ENCODE measurements at regions not wholly inside any gene's neighbourhood (a gene's known extent, or its start where the extent isn't known, plus 50 kb on each side); places are given as distances from the start of the nearest gene placed in this dataset.
A peak's percentile ranks its signal among the peaks of the same experiment; 100 is the strongest.

DNA sequence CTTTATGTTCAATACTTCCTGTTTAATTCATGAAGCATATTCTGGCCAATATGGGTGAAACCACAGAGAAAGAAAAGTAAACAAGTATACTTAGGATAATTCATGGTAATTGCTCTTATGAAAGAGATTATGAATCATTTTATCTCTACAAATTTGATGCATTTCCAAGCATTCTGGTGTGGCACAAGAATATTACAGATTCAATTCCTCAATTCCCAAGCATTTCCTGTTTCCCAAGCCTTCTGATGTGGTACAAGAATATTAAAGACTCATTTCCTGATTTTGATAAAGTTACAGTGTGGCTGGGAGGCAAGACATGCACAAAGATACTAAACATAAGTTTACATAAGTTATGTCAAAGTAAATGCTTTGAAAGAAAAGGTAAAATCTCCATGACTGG, 126.1 kb upstream of the NUDT7 start:
- no peak for TF ChIP-seq POLR2A (IDR thresholded peaks at IDR 0.05)
- TF ChIP-seq, protein P1, sequence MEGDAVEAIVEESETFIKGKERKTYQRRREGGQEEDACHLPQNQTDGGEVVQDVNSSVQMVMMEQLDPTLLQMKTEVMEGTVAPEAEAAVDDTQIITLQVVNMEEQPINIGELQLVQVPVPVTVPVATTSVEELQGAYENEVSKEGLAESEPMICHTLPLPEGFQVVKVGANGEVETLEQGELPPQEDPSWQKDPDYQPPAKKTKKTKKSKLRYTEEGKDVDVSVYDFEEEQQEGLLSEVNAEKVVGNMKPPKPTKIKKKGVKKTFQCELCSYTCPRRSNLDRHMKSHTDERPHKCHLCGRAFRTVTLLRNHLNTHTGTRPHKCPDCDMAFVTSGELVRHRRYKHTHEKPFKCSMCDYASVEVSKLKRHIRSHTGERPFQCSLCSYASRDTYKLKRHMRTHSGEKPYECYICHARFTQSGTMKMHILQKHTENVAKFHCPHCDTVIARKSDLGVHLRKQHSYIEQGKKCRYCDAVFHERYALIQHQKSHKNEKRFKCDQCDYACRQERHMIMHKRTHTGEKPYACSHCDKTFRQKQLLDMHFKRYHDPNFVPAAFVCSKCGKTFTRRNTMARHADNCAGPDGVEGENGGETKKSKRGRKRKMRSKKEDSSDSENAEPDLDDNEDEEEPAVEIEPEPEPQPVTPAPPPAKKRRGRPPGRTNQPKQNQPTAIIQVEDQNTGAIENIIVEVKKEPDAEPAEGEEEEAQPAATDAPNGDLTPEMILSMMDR (IDR thresholded peaks at IDR 0.05) = no peak
- no peak for TF ChIP-seq POLR2AphosphoS5 (IDR thresholded peaks at IDR 0.05)
- intact Hi-C loops (cut with DNase I; ENCODE audit: low total_unique reads) = no loop called here
- DNase-seq (ENCODE audit: low spot score in 2 of 2) = no peak
- Histone ChIP-seq H3K36me3 (no peaks in the 10 kb centered on the region), H3K27me3 (no peaks in the 10 kb centered on the region), H3K9me3 (peaks cover 0 to 8% of the 10 kb centered on the region in 2 donors), H3K27ac (no peak overlapping the region), H3K4me3 (no peak overlapping the region), H3K4me1 (no peaks in the 10 kb centered on the region)

GRCh38 chr16:77599793-77600415, 122.4 kb upstream of the NUDT7 start:
- DNase-seq (ENCODE audit: low spot score in 2 of 2) = no peak

DNA sequence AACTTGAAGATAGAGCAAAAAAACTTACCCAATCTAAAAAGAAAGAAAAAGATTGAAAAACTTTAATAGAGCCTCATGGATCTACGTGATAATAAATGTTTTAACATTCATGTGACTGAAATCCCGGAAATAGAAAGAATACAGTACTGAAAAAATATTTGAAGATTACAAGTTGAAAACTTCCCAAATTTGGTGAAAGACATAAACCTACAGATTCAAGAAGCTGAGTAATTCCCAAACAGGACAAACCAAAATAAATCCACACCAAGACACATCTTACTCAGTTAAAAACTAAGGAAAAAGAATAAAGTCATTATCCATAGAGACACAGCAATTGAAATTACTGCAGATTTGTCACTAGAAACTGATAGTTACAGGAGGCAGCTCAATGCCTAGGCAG, 121.8 kb upstream of the NUDT7 start:
- Histone ChIP-seq H3K27ac (no peak overlapping the region), H3K27me3 (no peaks in the 10 kb centered on the region), H3K4me3 (no peak overlapping the region), H3K36me3 (no peaks in the 10 kb centered on the region), H3K9me3 (peaks cover 6 to 12% of the 10 kb centered on the region in 2 donors), H3K4me1 (no peaks in the 10 kb centered on the region)
- DNase-seq (ENCODE audit: low spot score in 2 of 2) = no peak
- intact Hi-C loops (cut with DNase I; ENCODE audit: low total_unique reads) = no loop called here
- TF ChIP-seq POLR2AphosphoS5 (IDR thresholded peaks at IDR 0.05) (no peak), POLR2A (IDR thresholded peaks at IDR 0.05) (no peak)
- TF ChIP-seq, protein P1 (IDR thresholded peaks at IDR 0.05) = no peak

More at GRCh38 chr16:77599793-77600415, 122.4 kb upstream of the NUDT7 start:
- Histone ChIP-seq H3K27ac (no peak overlapping the region), H3K36me3 (no peaks in the 10 kb centered on the region), H3K9me3 (peaks cover 6 to 12% of the 10 kb centered on the region in 2 donors), H3K4me3 (no peak overlapping the region), H3K4me1 (no peaks in the 10 kb centered on the region), H3K27me3 (no peaks in the 10 kb centered on the region)
- TF ChIP-seq POLR2AphosphoS5 (IDR thresholded peaks at IDR 0.05) = no peak
- TF ChIP-seq, protein P1 (IDR thresholded peaks at IDR 0.05) = peak in 2 of 3 donors; percentile 29 to 36
- intact Hi-C loops (cut with DNase I; ENCODE audit: low total_unique reads) = no loop called here

GRCh38 chr16:77603656-77604055, 118.7 kb upstream of the NUDT7 start:
- no peaks in the 10 kb centered on the region for H3K27me3 ChIP-seq
- no peak overlapping the region for H3K4me3 ChIP-seq
- DNase-seq (ENCODE audit: low spot score in 2 of 2) = no peak
- no peaks in the 10 kb centered on the region for H3K4me1 ChIP-seq
- TF ChIP-seq POLR2A (IDR thresholded peaks at IDR 0.05) (no peak), POLR2AphosphoS5 (IDR thresholded peaks at IDR 0.05) (no peak)
- TF ChIP-seq, protein P1 (IDR thresholded peaks at IDR 0.05) = no peak
- intact Hi-C loops (cut with DNase I; ENCODE audit: low total_unique reads) = no loop called here
- peaks cover 6 to 12% of the 10 kb centered on the region in 2 donors for H3K9me3 ChIP-seq
- H3K36me3 ChIP-seq = no peaks in the 10 kb centered on the region
- H3K27ac ChIP-seq = no peak overlapping the region

GRCh38 chr16:77610496-77610895, 111.8 kb upstream of the NUDT7 start:
- no peaks in the 10 kb centered on the region for H3K27me3 ChIP-seq
- H3K27ac ChIP-seq = no peak overlapping the region
- H3K4me1 ChIP-seq = no peaks in the 10 kb centered on the region
- no peak for DNase-seq (ENCODE audit: low spot score in 2 of 2)
- intact Hi-C loops (cut with DNase I; ENCODE audit: low total_unique reads) = no loop called here
- TF ChIP-seq, protein P1 (IDR thresholded peaks at IDR 0.05) = no peak
- no peak for TF ChIP-seq POLR2A (IDR thresholded peaks at IDR 0.05)
- no peak for TF ChIP-seq POLR2AphosphoS5 (IDR thresholded peaks at IDR 0.05)
- H3K36me3 ChIP-seq = no peaks in the 10 kb centered on the region
- no peaks in the 10 kb centered on the region for H3K9me3 ChIP-seq
- no peak overlapping the region for H3K4me3 ChIP-seq

Measured in breast epithelium (tissue), 4 donors.